Endothelial cell of umbilical vein (primary cell): ENCODE measurements at regions not wholly inside any gene's neighbourhood (a gene's known extent, or its start where the extent isn't known, plus 50 kb on each side); places are given as distances from the start of the nearest gene placed in this dataset.

Experiments
- BruUV-seq: library from RNA; stranded (reverse); fragments of 400-500 nt; replicated peaks from 2 replicates; lab custom pipeline; 2021; lab: Mats Ljungman, UMichigan
- CTCF ChIA-PET: fragments of 300-600, 350-600 bp; sonication (Branson Sonifier 250); formaldehyde crosslinking; loops from one replicate; lab custom pipeline; 2021; ENCODE audit warnings: antibody characterized with exemption, inconsistent platforms; lab: Charles Lee
- POLR2A ChIA-PET: fragments of 300-600, 350-600 bp; sonication (Branson Sonifier 250); formaldehyde crosslinking; loops from one replicate; lab custom pipeline; 2021; ENCODE audit warnings: antibody characterized with exemption, inconsistent platforms; lab: Charles Lee
- DNase-seq: peaks from one replicate; pipeline ENCODE4 v3.0.0-alpha.2; 2011; ENCODE audit warnings: low read depth, low spot score
- FAIRE-seq: peaks from 2 replicates; lab custom pipeline; 2011; peaks lifted over from hg19 to GRCh38; lab: Jason Lieb, UNC
- H2AFZ ChIP-seq: 2 replicates; pipeline ENCODE4 v1.6.0; 2012; ENCODE audit warnings: low read depth, low read length, control low read depth, inconsistent platforms
- H3K27ac ChIP-seq: 2 replicates; pipeline ENCODE4 v1.5.1; 2011; ENCODE audit warnings: low read depth, mild to moderate bottlenecking, control low read depth, low read length, moderate library complexity; ENCODE audit not compliant: insufficient read depth
- H3K27me3 ChIP-seq, 2 experiments: 2 replicates each; pipeline versions ENCODE4 v1.6.0 to v1.6.1; 2011; ENCODE audit warnings: low read length in 2 of 2, mixed read lengths in 1 of 2; ENCODE audit not compliant: control insufficient read depth in 2 of 2, insufficient read depth in 2 of 2
- H3K36me3 ChIP-seq, 2 experiments: 2 replicates in 1 of 2; 3 replicates in 1 of 2; pipeline ENCODE4 v1.5.1; 2011; ENCODE audit warnings: low read length in 2 of 2, mild to moderate bottlenecking in 1 of 2, moderate library complexity in 1 of 2; ENCODE audit not compliant: control insufficient read depth in 2 of 2, insufficient read depth in 2 of 2; ENCODE audit errors: extremely low read depth in 1 of 2
- H3K4me1 ChIP-seq: 3 replicates; pipeline ENCODE4 v1.5.1; 2011; ENCODE audit warnings: mild to moderate bottlenecking, low read length; ENCODE audit not compliant: control insufficient read depth, insufficient read depth; ENCODE audit errors: extremely low read depth
- H3K4me2 ChIP-seq: 2 replicates; pipeline ENCODE4 v1.6.1; 2011; ENCODE audit warnings: low read length, control low read depth, mixed read lengths; ENCODE audit not compliant: insufficient read depth
- H3K4me3 ChIP-seq, 3 experiments: fragments of 200-600 bp in 1 of 3; sonication (generic), shearing (Covaris generic) in 1 of 3; replicated peaks in 1 of 3; 2 replicates each; pipeline ENCODE4 v1.5.1; 2011 to 2016; ENCODE audit warnings: control low read depth in 3 of 3, low read length in 3 of 3, mild to moderate bottlenecking in 2 of 3, inconsistent platforms in 1 of 3, low read depth in 1 of 3, moderate library complexity in 1 of 3; ENCODE audit not compliant: insufficient read depth in 1 of 3
- H3K79me2 ChIP-seq: 2 replicates; pipeline ENCODE4 v1.6.0; 2012; ENCODE audit warnings: low read length, inconsistent platforms; ENCODE audit not compliant: control insufficient read depth, insufficient read depth
- H3K9ac ChIP-seq: replicated peaks from 2 replicates; pipeline ENCODE3; 2011; ENCODE audit warnings: low read length, control low read depth; ENCODE audit not compliant: insufficient read depth; ENCODE audit errors: extremely low read depth
- H3K9me1 ChIP-seq: replicated peaks from 3 replicates; pipeline ENCODE4 v1.6.0; 2011; ENCODE audit warnings: mild to moderate bottlenecking, low read length; ENCODE audit not compliant: control insufficient read depth, insufficient read depth; ENCODE audit errors: extremely low read depth
- H3K9me3 ChIP-seq: replicated peaks from 2 replicates; pipeline ENCODE4 v1.5.1; 2012; ENCODE audit warnings: low read length, inconsistent platforms; ENCODE audit not compliant: control insufficient read depth, insufficient read depth
- H4K20me1 ChIP-seq: replicated peaks from 2 replicates; pipeline ENCODE3; 2011; ENCODE audit warnings: mild to moderate bottlenecking, low read length; ENCODE audit not compliant: control insufficient read depth, insufficient read depth; ENCODE audit errors: extremely low read depth
- CTCF ChIP-seq, 2 donors: IDR thresholded peaks; 1 replicate in 1 of 2; 2 replicates in 1 of 2; pipeline ENCODE4 v1.5.1; 2011; ENCODE audit warnings: low read length in 2 of 2, mild to moderate bottlenecking in 2 of 2, moderate library complexity in 2 of 2, control low read depth in 1 of 2, inconsistent platforms in 1 of 2, low read depth in 1 of 2; ENCODE audit not compliant: insufficient read depth in 1 of 2; ENCODE audit errors: extremely low read depth in 1 of 2
- EZH2 ChIP-seq: IDR thresholded peaks from 2 replicates; pipeline ENCODE4 v1.6.1; 2012; ENCODE audit warnings: borderline replicate concordance, low read depth, mild to moderate bottlenecking, moderate library complexity, low read length, inconsistent platforms; ENCODE audit not compliant: severe bottlenecking
- FOS ChIP-seq: IDR thresholded peaks from 2 replicates; pipeline ENCODE4 v1.6.1; 2011; ENCODE audit warnings: mild to moderate bottlenecking, low read length, moderate library complexity, borderline replicate concordance; ENCODE audit not compliant: insufficient read depth
- GATA2 ChIP-seq: IDR thresholded peaks from 2 replicates; pipeline ENCODE4 v1.7.0; 2011; ENCODE audit warnings: low read depth, mild to moderate bottlenecking, moderate library complexity, mixed read lengths, low read length; ENCODE audit not compliant: insufficient read length, insufficient read depth
- JUN ChIP-seq: IDR thresholded peaks from 2 replicates; pipeline ENCODE4 v1.6.1; 2011; ENCODE audit warnings: borderline replicate concordance, low read depth; ENCODE audit not compliant: insufficient read length, insufficient read depth
- MAX ChIP-seq: IDR thresholded peaks from 2 replicates; pipeline ENCODE4 v1.6.1; 2011; ENCODE audit not compliant: insufficient read depth, insufficient read length
- MYC ChIP-seq: IDR thresholded peaks from one replicate; pipeline ENCODE4 v1.6.1; 2011; ENCODE audit warnings: mild to moderate bottlenecking, low read depth, low read length
- POLR2A ChIP-seq: IDR thresholded peaks from 2 replicates; pipeline ENCODE4 v1.6.1; 2012; ENCODE audit warnings: low read depth, mild to moderate bottlenecking, control low read depth, low read length
- POLR2AphosphoS5 ChIP-seq: IDR thresholded peaks from 2 replicates; pipeline ENCODE4 v1.6.1; 2012; ENCODE audit warnings: low read depth, mild to moderate bottlenecking, control low read depth, low read length, moderate library complexity; ENCODE audit not compliant: insufficient read depth
- dilution Hi-C: fragments of 300-500 bp; cut with MboI; formaldehyde crosslinking; loops from one replicate; pipeline ENCODE4 v1.15.0; 2019; ENCODE audit warnings: low sequenced_read_pairs; ENCODE audit not compliant: extremely low pct_ligation_motif_present
- intact Hi-C: fragments of 100-400 bp; cut with micrococcal nuclease; formaldehyde crosslinking; loops from one replicate; pipeline ENCODE4 v1.10.0; 2022

- no peaks in the 10 kb centered on the region for H4K20me1 ChIP-seq
Observed at GRCh38 chr4:153072661-153073060, 131.6 kb upstream of the TRIM2 start.

More at GRCh38 chr4:153072661-153073060, 131.6 kb upstream of the TRIM2 start:
- DNase-seq: no peak
- Histone ChIP-seq H3K27ac (no peak overlapping the region), H3K9me3 (no peaks in the 10 kb centered on the region), H2AFZ (no peak overlapping the region), H3K4me2 (no peak overlapping the region), H3K4me1 (no peaks in the 10 kb centered on the region), H3K4me3 (no peak overlapping the region), H3K9ac (no peak overlapping the region), H3K36me3 (no peaks in the 10 kb centered on the region), H3K9me1 (no peaks in the 10 kb centered on the region), H3K79me2 (no peaks in the 10 kb centered on the region), H3K27me3 (no peaks in the 10 kb centered on the region)
- CTCF ChIA-PET: interaction anchor here (2.7 kb wide), 1 partner anchor 11 kb away, joined by 8 read pairs; no protein-coding TSS in a partner anchor
- intact Hi-C loops: no loop called here
- dilution Hi-C loops: no loop called here
- TF ChIP-seq POLR2A (no peak), JUN (no peak), MAX (no peak), GATA2 (no peak), POLR2AphosphoS5 (no peak), MYC (no peak), EZH2 (no peak), CTCF (IDR thresholded peaks at IDR 0.05; ENCODE audit: extremely low read depth in 1 of 2, insufficient read depth in 1 of 2, low read depth in 1 of 2, low read length in 2 of 2) (no peak), FOS (no peak)
- no TSS peak for BruUV-seq
- no peak for FAIRE-seq
- POLR2A ChIA-PET: no interaction called here
